IPS DF 4.7 (cell line): ENCODE measurements at regions not wholly inside any gene's neighbourhood (a gene's known extent, or its start where the extent isn't known, plus 50 kb on each side); places are given as distances from the start of the nearest gene placed in this dataset.

Source experiments
- DNase-seq: peaks from one replicate; pipeline ENCODE4 v3.0.0-alpha.2; 2013; ENCODE audit warnings: low spot score; ENCODE audit errors: extremely low read depth

- no peak for DNase-seq
Observed at GRCh38 chr20:22791396-22791795, 207.0 kb upstream of the FOXA2 start.

- DNase-seq, result no peak
Observed at GRCh38 chr20:22791877-22792525, 207.6 kb upstream of the FOXA2 start.

GRCh38 chr20:22794200-22794599, 209.8 kb upstream of the FOXA2 start:
- no peak for DNase-seq

- DNase-seq, result no peak
Observed at GRCh38 chr20:22795433-22795832, 211.1 kb upstream of the FOXA2 start.

- DNase-seq, result no peak
Observed at GRCh38 chr20:22795871-22796270, 211.5 kb upstream of the FOXA2 start.

- DNase-seq, result no peak
Observed at GRCh38 chr20:22796469-22797077, 212.2 kb upstream of the FOXA2 start.

- no peak for DNase-seq
Observed at GRCh38 chr20:22797103-22797502, 212.7 kb upstream of the FOXA2 start.

- no peak for DNase-seq
Observed at GRCh38 chr20:22799687-22800086, 215.3 kb upstream of the FOXA2 start.

GRCh38 chr20:22800129-22800528, 215.8 kb upstream of the FOXA2 start:
- no peak for DNase-seq

GRCh38 chr20:22801528-22801927, 217.2 kb upstream of the FOXA2 start:
- DNase-seq, result no peak

GRCh38 chr20:22802296-22802695, 217.9 kb upstream of the FOXA2 start:
- DNase-seq, result no peak

GRCh38 chr20:22805219-22805618, 220.8 kb upstream of the FOXA2 start:
- DNase-seq, result no peak

- no peak for DNase-seq
Observed at GRCh38 chr20:22805996-22806395, 221.6 kb upstream of the FOXA2 start.

GRCh38 chr20:22807045-22807444, 222.7 kb upstream of the FOXA2 start:
- no peak for DNase-seq

GRCh38 chr20:22807646-22808244, 223.4 kb upstream of the FOXA2 start:
- no peak for DNase-seq

- no peak for DNase-seq
Observed at GRCh38 chr20:22808628-22809027, 224.3 kb upstream of the FOXA2 start.

GRCh38 chr20:22810030-22810429, 225.1 kb upstream of the SSTR4 start:
- no peak for DNase-seq

GRCh38 chr20:22810626-22811569, 224.2 kb upstream of the SSTR4 start:
- no peak for DNase-seq

GRCh38 chr20:22814471-22815205, 220.5 kb upstream of the SSTR4 start:
- DNase-seq, result no peak

GRCh38 chr20:22815206-22815551, 219.9 kb upstream of the SSTR4 start:
- DNase-seq, result no peak

- DNase-seq, result no peak
Observed at GRCh38 chr20:22815603-22816315, 219.4 kb upstream of the SSTR4 start.
